SU-DHL-6 (cell line): ENCODE measurements at regions not wholly inside any gene's neighbourhood (a gene's known extent, or its start where the extent isn't known, plus 50 kb on each side); places are given as distances from the start of the nearest gene placed in this dataset.

Source experiments
- EZH2phosphoT487 ChIP-seq: fragments of 200-600 bp; sonication (generic), shearing (Covaris generic); conservative IDR thresholded peaks from 2 replicates; pipeline ENCODE4 v1.6.1; 2018; ENCODE audit warnings: mild to moderate bottlenecking, antibody characterized with exemption, low read length, moderate library complexity, mixed read lengths
- TF ChIP-seq, protein P1 (sequence below): fragments of 200-600 bp; sonication (generic); IDR thresholded peaks from one replicate; pipeline ENCODE4 v1.5.1; 2017; ENCODE audit warnings: antibody characterized with exemption, mild to moderate bottlenecking, low read length, moderate library complexity; ENCODE audit not compliant: insufficient read depth, poor library complexity, severe bottlenecking

DNA sequence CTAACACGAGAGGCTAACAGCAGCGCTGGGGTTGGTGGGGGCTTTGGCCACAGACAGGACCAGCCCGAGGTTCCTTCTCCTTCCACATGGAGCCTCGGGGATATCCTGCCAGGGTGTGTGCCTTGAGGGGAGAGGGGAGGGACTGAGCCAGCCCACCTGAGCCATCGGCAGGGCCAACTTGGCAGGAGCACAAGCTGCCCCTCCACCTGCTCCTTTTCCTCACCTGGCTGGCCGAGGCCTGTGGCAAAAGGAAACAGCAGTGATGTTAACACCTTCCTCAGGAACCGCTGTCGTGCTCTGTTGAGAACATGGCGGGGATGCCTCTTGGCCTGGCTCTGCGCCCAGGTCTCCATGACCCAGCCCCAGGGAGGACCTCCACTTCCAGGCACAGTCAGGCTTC, 255.1 kb upstream of the PPP2R2D start:
- TF ChIP-seq, protein P1, sequence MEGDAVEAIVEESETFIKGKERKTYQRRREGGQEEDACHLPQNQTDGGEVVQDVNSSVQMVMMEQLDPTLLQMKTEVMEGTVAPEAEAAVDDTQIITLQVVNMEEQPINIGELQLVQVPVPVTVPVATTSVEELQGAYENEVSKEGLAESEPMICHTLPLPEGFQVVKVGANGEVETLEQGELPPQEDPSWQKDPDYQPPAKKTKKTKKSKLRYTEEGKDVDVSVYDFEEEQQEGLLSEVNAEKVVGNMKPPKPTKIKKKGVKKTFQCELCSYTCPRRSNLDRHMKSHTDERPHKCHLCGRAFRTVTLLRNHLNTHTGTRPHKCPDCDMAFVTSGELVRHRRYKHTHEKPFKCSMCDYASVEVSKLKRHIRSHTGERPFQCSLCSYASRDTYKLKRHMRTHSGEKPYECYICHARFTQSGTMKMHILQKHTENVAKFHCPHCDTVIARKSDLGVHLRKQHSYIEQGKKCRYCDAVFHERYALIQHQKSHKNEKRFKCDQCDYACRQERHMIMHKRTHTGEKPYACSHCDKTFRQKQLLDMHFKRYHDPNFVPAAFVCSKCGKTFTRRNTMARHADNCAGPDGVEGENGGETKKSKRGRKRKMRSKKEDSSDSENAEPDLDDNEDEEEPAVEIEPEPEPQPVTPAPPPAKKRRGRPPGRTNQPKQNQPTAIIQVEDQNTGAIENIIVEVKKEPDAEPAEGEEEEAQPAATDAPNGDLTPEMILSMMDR: no peak
- TF ChIP-seq EZH2phosphoT487: no peak
